LNCaP clone FGC (cell line): ENCODE measurements at regions not wholly inside any gene's neighbourhood (a gene's known extent, or its start where the extent isn't known, plus 50 kb on each side); places are given as distances from the start of the nearest gene placed in this dataset.

Experiments
- DNase-seq: peaks from one replicate; pipeline ENCODE4 v3.0.0-alpha.2; 2011; ENCODE audit warnings: low read depth
- H3K4me3 ChIP-seq: 2 replicates; pipeline ENCODE4 v1.5.1; 2011; ENCODE audit warnings: mild to moderate bottlenecking, low read depth, low read length, control low read depth
- TF ChIP-seq, protein P1 (sequence below): IDR thresholded peaks from 2 replicates; pipeline ENCODE4 v1.5.1; 2012; ENCODE audit warnings: mild to moderate bottlenecking; ENCODE audit not compliant: control insufficient read depth, insufficient read depth; ENCODE audit errors: extremely low read depth

DNA sequence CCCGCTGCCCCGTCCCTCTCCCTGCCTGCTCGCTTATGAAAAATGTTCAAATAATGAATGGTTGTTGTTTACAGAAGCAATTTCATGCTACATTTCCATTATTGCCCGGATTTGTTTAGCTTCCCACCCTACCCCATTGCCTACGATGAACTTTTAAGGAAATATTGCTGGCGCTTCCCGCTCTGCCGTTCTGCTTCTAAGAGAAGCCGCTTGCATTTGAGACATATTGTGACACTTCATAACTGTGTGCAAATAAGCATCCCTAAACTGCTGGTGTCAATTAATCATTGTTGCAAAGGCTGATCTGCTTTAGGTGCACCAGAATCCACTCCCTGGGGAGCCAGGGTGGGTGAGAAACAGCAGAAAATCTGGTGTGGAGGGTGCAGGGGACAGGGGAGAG, 52.3 kb upstream of the LMO1 start:
- no peak for DNase-seq
- TF ChIP-seq, protein P1, sequence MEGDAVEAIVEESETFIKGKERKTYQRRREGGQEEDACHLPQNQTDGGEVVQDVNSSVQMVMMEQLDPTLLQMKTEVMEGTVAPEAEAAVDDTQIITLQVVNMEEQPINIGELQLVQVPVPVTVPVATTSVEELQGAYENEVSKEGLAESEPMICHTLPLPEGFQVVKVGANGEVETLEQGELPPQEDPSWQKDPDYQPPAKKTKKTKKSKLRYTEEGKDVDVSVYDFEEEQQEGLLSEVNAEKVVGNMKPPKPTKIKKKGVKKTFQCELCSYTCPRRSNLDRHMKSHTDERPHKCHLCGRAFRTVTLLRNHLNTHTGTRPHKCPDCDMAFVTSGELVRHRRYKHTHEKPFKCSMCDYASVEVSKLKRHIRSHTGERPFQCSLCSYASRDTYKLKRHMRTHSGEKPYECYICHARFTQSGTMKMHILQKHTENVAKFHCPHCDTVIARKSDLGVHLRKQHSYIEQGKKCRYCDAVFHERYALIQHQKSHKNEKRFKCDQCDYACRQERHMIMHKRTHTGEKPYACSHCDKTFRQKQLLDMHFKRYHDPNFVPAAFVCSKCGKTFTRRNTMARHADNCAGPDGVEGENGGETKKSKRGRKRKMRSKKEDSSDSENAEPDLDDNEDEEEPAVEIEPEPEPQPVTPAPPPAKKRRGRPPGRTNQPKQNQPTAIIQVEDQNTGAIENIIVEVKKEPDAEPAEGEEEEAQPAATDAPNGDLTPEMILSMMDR, result no peak
- no peak overlapping the region for H3K4me3 ChIP-seq

DNA sequence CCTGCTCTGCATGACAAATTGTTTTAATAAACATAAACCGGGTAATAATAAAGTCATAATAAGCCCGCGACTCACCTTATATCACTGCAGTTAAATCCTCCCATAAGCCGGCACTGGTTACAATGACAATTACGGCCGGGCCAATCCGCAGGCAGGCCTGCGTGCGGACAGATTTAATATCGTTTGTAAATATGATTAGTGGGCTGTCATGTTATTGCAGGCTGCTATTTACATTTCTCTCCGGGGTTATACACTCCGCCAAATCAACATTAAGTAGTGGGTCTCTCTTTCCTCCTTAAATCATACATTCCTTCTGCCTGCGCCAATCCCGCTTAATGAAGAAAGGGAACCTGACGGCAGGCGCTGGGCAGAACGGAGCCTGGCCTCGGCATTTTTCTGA, 51.8 kb upstream of the LMO1 start:
- TF ChIP-seq, protein P1, result no peak

DNA sequence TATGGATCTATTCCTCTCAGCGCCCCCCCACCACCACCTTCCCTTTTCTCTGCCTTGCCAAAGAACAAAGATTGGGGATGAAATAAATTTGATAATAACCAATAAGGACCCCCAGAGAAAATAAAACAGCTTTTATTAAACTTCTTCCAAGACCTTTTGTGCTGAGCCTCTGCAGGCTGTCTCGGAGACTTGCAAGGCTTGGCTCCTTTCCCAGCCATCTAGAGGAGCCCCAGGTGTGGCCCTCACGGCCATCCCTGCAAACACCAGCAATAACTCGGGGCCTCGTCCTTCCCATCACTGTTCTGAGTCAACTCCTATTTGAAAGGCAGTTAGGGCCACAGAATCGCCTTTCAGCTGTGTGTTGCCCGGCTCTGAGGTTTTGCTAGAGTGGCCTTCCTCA, 51.2 kb upstream of the LMO1 start:
- DNase-seq, result no peak
- H3K4me3 ChIP-seq, result no peak overlapping the region
- TF ChIP-seq, protein P1, result no peak

More for the DNA sequence above, 51.8 kb upstream of the LMO1 start:
- no peak for DNase-seq
- H3K4me3 ChIP-seq, result no peak overlapping the region

DNA sequence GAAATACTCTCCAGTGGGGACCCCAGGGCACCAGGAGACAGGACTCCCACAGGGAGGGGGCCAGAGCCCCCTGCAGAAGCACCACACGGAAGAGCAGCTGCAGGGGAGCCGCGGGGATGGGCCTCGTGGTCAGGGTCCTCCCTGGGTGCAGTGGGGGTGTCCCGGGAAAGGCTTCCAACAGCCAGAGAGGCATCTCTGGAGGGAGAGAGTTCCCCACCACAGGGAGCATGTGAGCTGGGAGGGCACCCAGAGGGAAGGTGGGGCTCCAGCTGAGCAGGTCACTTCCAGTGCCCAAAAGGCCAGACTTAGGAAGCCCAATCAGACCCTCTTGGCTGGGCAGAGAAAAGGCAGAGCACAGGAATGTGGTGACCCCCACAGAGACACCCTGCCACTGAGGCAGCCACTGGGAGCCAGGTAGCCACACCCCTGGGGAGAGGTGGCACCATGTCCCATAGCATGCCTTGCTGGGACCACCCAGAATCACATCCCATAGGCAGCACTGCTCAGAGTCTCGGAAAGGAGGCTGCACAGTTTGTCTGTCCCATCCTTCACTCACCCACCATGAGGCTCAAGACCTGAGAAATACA, 49.9 kb upstream of the LMO1 start:
- TF ChIP-seq, protein P1, result no peak
- H3K4me3 ChIP-seq, result no peak overlapping the region
- DNase-seq, result no peak
